NCI-H2107 (cell line): ENCODE measurements at regions not wholly inside any gene's neighbourhood (a gene's known extent, or its start where the extent isn't known, plus 50 kb on each side); places are given as distances from the start of the nearest gene placed in this dataset.
"Not testable (repeated sequence)": the region's sequence is repeated elsewhere in the genome, so short reads cannot be mapped to it uniquely, and the experiment has no call there.

Experiments used
- DNase-seq: peaks from one replicate; lab custom pipeline; 2025; lab: John Stamatoyannopoulos, UW

- no peak for DNase-seq
These were observed 159.6 kb upstream of the PZP start for GRCh38 chr12:9367828-9368227.

GRCh38 chr12:9367201-9367600, 159.0 kb upstream of the PZP start:
- DNase-seq = no peak

GRCh38 chr12:9365296-9365695, 157.1 kb upstream of the PZP start:
- no peak for DNase-seq

- no peak for DNase-seq
These were observed 156.3 kb upstream of the PZP start for GRCh38 chr12:9364224-9365176.

GRCh38 chr12:9363145-9363544, 154.9 kb upstream of the PZP start:
- DNase-seq = no peak

GRCh38 chr12:9361879-9362326, 153.7 kb upstream of the PZP start:
- no peak for DNase-seq

- not testable (repeated sequence) for DNase-seq
These were observed 146.0 kb upstream of the PZP start for GRCh38 chr12:9354009-9354754.

GRCh38 chr12:9351136-9351535, 142.9 kb upstream of the PZP start:
- DNase-seq = no peak

GRCh38 chr12:9349888-9350885, 142.0 kb upstream of the PZP start:
- no peak for DNase-seq

GRCh38 chr12:9348906-9349518, 140.8 kb upstream of the PZP start:
- no peak for DNase-seq

GRCh38 chr12:9347328-9348127, 139.3 kb upstream of the PZP start:
- DNase-seq = no peak

GRCh38 chr12:9346866-9347327, 138.7 kb upstream of the PZP start:
- no peak for DNase-seq

- DNase-seq = no peak
These were observed 137.0 kb upstream of the PZP start for GRCh38 chr12:9345171-9345570.

- no peak for DNase-seq
These were observed 136.3 kb upstream of the PZP start for GRCh38 chr12:9344541-9344940.

GRCh38 chr12:9343731-9344130, 135.5 kb upstream of the PZP start:
- DNase-seq = no peak

GRCh38 chr12:9342614-9343353, 134.6 kb upstream of the PZP start:
- no peak for DNase-seq

GRCh38 chr12:9341260-9341585, 133.0 kb upstream of the PZP start:
- no peak for DNase-seq

GRCh38 chr12:9340422-9341259, 132.4 kb upstream of the PZP start:
- no peak for DNase-seq

GRCh38 chr12:9337656-9338055, 129.5 kb upstream of the PZP start:
- DNase-seq = no peak
